ENCODE measurements at regions not wholly inside any gene's neighbourhood (a gene's known extent, or its start where the extent isn't known, plus 50 kb on each side); places are given as distances from the start of the nearest gene placed in this dataset.
"Not testable (repeated sequence)": the region's sequence is repeated elsewhere in the genome, so short reads cannot be mapped to it uniquely, and the experiment has no call there.

DNA sequence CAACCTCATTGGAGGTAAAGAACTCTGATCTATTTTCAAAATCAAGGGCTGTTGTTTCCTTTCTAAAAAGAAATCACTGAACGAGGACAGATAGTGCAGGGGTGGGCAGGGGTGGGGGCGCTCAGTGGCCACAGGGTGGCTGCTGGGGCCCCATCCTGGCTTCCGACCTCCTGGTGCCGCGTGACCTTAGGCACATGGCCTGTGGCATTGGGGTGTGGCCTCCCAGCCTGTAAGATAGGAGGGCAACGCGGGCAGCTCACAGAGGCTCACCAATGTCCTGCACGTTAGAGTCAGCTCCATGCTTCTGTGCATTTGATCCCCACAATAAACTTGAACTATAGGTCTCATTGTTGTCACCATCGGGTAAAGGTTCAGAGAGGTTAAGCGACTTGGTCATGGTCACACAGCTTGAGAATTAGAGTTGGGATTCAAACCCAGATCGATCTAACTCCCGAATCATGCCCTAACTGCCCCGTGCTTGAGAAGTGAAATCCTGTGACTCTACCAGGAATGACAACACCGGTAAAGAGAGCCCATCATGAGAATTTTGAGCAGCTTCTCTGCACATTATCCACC is 148.0 kb upstream of the SLC6A11 start:
- DNase-seq = no peak

DNA sequence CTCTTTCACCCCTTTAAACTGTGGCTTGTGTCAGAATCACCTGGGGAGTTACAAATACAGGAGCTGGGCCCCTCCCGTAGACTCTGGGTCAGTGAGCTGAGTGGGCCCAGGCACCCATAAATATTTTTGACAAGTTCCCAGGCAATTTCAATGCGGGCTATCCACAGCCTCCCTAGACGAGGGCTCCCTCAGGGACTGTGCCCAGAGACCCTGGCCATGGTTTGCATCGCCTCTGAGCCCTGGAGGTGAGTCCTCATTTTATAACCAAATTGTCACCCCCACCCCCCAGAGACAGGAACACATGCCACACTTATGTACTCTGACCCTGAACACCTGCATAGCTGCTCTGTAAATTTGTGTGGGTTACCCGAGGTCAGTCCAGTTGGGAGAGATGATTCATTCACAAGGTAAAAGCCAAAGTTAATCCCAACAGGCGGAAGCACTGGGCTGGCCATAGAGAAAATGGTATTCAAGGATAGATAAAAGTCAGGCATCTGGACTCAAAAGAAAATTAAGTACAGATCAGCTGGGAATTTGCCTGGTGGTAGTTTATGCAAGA is 146.5 kb upstream of the SLC6A11 start:
- DNase-seq = no peak

DNA sequence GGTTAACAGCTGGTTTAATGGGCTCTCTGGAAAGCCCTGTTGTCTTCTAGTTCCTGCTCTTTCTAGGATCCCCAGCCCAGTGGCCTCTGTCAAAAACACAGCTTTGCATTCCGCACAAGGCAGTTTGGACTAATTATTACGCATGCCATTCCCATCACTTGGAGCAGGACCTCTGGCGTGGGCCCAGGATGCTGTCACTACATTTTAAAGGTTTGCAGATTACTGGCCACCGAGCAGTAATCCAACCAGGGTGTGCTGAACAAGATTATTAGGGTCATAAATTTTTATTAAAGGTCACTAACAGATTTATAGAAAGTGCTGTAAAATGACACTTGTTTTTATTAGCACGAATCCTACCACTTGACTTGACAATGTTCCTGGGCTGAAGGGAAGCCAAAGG is 143.6 kb upstream of the SLC6A11 start:
- DNase-seq = no peak

DNA sequence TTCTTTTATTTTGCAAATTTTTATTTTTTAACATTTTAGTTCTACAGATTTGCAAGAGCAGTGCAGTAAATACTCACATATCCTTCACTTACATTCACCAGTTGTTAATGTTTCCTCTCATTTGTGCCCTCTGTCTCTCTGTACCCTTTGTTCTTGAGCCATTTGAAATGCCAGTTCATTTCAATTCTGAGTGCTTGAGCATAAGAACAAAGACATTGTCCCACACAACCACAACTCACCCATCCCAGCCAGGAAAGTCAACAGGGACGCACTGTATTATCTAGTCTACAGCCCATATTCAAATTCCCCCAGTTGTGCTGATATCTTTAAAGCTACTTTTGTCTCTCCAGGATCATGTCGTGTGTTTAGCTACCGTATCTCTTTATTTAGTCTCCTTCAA is 141.4 kb upstream of the SLC6A11 start:
- DNase-seq = no peak

DNA sequence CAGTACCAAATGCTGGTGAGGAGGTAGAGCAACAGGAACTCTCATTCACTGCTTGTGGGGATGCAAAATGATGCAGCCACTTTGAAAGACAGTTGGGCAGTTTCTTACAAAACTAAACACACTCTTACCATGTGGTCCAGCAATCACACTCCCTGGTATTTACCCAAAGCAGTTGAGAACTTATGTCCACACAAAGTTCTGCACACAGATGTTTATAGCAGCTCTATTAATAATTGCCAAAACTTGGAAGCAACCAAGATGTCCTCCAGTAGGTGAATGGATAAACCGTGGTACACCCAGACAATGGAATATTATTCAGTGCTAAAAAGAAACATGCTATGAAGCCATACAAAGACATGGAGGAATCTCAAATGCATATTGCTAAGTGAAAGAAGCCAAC is 139.1 kb upstream of the SLC6A11 start:
- no peak for DNase-seq

DNA sequence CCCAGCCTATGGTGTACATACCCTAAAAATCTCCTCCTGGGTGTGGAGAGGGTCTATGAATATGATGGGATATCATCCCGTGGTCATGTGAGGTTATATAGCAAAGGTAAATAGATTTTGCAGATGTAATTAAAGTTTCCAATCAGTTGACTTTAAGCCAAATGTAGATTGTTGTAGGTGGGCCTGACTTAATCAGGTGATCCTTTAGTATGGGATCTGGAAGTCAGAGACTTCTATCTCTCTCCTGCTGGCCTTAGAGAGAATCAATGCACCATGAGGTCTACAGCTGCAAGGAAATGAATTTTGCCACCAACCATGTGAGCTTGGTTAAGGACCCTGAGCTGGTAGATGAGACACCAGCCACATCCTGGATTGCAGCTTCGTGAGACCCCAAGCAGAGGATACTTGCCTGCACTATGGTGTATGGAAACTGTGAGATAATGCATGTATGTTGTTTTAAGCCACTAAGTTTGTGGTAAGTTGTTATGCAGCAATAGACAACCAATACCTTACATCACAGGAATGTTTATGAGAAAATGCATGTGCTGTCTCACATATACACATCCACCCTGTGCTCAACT is 137.1 kb upstream of the SLC6A11 start:
- DNase-seq = no peak

DNA sequence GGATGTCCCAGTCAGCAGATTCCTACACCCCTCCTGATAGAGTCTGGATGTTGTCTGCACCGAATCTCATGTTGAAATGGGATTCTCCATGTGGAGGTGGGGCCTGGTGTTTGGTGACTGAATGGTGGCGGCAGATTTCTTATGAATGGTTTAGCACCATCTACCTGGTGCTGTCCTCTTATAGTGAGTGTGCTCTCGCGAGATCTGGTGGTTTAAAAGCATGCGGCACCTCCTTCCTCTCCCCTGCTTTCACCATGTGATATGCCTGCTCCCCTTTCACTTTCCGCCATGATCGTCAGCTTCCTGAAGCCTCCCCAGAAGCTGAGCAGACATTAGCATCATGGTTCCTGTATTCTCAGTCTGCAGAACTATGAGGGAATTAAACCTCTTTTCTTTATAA is 135.2 kb upstream of the SLC6A11 start:
- no peak for DNase-seq

DNA sequence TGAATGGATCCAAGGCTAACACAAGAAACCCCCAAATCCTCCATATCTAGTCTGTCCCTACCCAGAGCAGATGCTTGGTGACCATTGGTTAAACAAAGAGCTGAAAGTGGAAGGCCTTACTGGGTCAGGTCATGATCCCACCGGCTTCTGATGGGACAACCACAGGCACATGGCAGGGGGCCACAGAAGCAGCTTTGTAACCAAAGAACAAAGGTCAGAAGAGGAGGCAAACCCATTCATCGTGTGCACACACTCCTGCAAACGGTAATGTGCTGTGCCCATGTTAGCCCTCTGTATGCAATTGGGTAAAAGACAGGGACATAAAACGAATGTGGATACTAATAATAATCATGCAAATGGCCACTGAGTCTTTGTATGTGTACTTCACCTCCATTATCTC is 133.3 kb upstream of the SLC6A11 start:
- no peak for DNase-seq

DNA sequence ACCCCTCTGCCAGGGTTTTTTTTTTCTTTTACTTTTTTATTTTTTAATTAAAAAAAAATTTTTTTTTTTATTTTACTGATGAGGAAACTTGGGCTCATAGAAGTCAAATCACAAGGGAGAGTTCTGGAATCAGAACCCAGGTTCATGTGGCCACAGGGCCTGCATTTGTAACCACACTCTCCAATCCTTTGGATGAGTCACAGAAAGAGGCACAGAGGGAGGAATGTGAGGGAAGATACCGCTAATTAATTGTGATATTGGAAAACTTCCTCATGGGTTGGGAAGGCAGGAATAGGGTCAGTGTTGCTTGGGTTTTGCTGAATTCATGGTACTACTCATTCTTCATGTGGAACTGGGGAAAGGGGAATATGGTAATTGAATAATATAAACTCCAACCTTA is 132.9 kb upstream of the SLC6A11 start:
- DNase-seq = no peak

DNA sequence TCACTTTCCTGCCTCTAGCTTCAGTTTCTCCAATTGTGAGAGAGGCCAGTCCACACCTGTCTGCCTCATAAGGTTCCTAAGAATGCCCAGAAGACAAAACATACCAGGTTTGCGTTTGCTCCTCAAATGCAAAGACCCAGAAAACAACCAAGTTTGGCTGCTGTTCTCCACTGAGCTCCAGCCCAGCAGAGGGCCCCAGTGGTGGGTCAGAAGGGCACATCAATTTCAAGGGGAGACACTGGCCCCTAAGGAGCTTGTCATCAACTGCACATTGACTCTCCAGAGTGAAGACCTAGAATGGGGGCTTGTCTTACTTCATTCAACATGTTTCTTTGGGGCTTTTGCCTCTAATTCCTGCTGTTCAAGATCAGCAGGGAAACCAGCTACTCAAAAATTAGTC is 127.9 kb upstream of the SLC6A11 start:
- no peak for DNase-seq

DNA sequence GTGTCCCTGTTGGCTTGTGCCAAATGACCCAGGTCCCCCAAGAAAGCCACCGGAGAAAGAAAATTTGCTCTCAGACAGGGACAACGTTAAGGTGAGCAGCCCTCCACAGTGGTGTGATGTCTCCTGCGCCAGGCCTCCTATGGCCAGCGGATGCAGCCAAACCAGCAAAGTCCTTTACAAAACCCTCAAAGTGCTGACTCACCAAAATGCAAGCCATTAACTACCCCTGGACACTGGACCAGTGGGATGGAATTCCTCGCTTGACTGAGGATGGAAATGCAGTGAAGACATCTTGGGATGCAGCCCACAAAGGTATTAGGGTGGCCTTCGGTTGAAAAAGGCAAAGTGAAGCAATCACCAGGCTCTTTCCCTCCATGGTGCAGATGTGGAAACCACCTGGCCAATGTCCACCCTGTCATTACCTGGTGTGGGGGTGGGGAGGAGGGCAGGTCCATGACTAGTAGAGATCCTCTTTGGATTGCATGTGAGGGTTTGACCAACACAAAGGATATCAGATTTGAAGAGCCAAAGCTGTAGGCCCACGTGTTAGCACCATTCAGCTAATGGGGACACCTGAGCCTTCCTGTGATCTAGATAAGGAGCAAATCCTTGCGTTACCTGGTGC is 127.4 kb upstream of the SLC6A11 start:
- DNase-seq = no peak

DNA sequence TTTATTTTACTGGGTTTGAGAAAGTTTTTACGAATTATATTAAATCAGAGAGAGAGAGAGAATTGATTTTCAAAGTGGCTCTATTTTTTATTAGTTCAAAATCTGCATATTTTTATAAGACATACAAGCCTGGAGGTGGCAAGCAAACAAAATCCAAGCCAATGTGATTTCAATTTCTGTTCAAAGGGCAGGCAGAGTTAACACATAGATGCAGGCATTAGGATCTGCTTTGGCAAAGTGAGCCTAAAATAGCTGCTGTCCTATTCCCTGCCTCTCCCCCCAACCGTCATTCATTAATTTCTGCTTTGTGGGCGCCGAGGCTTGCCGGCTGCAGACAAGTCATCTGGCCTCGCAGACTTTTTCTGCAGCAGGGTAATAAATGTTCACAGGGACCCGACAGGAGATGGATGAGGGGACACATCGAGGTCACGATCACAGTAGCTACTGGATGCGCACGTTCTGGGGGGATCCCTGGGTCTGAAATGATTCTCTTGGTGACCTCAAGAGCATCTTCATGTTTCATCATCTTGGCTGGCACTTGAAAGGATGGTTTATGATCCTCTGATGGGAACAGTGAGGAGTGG is 123.9 kb upstream of the SLC6A11 start:
- no peak for DNase-seq

DNA sequence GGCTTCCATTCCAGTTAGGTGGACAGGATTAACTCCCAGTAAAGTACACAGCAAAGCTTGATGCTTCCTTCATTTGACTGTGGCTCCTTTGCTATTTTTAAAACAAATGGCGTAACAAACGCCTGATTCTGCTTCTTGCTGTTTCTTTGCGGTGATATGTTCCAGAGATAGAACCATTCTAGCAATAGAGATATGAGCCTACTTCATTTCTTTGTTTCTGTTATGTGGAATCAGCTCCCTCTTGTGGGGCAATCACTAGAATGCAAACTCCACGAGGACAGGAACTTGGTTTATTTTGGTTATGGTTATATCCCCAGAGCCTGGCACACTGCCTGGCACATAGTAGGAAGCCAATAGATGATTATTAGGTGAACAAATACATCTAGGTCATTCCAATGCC is 122.6 kb upstream of the SLC6A11 start:
- no peak for DNase-seq

DNA sequence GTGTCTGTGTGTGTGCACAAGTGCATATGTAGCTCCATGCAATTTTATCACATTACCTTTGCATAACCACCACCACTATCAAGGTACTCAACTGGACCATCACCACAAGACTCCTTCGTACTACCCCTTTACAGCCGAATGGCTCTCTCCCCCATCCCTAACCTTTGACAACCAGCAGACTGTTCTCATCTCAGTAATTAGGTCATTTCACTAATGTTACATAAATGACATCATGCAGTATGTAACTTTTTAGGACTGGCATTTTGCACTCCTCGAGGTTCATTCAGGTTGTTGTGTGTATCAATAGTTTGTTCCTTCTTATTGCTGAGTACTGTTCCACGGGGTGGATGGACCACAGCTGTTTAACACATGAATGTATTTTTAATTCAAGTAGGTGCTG is 121.8 kb upstream of the SLC6A11 start:
- no peak for DNase-seq

DNA sequence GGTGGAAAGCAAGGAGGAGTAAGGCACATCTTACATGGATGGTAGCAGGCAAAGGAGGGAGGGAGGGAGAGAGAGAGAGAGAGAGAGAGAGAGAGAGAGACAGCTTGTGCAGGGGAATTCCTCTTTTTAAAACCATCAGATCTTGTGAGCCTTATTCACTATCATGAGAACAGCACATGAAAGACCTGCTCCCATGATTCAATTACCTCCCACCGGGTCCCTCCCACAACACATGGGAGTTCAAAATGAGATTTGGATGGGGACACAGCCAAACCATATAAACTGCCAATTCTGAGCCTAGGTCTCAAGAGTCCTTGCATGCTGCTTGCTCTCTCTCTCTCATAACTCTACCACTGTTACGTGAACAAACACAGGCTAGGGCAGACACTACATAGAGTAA is 120.8 kb upstream of the SLC6A11 start:
- DNase-seq = not testable (repeated sequence)

DNA sequence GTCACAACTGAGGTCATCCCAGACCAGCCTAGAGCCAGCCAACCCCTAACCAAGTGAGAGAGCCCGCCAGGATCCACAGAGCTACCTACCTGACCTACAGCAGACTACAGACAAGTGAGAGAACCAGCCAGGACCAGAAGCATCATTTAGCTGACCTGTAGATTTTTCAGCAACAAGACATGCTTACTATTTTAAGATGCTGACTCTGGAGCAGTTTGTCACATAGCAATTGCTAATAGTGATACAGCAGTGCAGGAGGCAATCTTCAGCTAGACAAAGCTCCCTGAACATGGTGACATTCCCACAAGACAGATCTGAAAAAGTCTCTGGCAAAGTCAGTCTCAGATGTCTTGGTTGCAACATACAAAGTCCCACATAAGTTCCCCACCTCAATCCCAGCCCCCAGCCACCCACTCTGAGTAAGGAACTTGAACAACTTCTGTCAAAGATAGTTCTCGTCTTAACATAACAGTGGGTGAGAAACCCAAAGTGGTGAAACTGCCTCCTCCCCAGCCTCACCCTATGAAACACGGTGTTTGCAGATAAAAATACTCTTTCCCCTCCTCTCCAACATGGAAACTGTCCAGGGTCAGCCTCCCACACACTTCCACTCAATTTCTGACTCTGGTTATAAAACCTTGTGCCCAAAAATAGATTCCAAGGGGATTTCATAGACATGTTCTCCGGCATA is 120.3 kb upstream of the SLC6A11 start:
- DNase-seq = no peak

DNA sequence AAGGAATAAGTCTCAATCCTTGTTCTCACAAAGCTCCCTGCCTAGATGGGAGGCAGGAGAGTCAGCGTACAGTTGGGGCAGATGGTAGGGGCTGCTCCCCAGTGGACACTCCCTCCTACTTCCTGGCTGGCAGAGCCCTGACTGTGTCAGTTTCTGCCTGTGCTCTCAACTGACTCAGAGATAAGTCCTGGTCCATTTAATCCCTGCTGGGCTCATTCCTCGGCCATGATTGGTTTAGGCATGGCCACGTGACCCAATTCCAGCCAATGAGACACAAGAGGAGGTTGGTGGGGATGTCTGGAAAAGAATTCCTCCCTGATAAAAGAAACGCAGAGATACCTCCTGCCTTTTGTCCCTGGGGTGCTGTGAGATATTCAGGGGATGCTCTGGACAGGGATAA is 118.1 kb upstream of the SLC6A11 start:
- DNase-seq = no peak

DNA sequence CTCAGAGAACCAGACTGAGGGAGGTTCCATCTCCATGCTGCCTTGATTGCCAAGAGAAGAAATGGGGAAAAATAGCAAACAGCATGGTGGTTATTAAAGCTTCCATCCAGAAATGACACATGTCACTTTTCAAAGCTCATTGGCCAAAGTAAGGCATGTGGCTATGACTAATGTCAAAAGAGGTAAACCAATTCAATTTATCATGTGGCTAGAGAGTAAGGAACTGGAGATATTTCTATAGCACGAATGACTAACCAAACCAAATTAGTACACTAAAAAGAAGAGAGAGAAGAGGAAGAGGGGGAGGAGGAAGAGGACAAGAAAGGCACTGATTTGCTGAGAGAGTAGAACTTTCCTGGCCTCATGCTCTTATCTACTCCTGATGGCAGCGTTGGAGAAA is 115.2 kb upstream of the SLC6A11 start:
- no peak for DNase-seq

DNA sequence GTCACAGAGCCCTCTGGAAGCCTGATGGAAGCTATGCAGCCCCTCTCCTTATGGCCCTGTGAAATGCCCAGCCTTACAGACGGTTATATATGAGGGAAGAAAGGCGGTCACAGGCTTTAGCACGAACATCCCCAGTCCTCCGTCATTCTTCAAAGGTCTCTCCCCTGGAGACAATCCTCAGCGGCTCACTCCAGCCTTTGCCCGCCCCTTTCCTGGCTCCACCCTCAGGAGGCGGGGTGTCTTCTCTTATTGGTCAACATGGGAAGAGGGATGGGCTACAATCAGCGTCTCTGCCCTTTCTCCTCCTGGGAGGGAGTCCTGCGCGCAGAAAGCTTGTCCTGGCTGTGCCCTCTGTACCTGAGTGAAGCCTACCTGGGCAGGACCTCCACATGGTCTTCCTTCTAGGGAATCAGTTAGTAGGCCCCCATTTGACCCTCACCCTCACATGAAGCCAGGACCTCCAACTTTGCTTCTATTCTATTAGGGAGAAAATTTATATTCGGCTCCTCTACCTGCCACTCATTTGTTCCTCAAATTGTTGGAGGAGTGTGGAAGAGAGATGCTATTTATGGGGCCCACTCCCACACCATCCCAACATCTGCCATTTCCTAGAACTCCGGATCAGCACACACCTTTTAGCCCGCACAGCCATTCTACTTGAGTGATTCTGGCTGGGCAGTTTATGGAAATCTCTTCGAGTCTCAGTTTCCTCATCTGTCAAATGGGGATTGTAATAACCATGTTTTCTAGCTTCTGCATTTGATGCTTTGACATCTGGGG is 112.9 kb upstream of the SLC6A11 start:
- DNase-seq = no peak

DNA sequence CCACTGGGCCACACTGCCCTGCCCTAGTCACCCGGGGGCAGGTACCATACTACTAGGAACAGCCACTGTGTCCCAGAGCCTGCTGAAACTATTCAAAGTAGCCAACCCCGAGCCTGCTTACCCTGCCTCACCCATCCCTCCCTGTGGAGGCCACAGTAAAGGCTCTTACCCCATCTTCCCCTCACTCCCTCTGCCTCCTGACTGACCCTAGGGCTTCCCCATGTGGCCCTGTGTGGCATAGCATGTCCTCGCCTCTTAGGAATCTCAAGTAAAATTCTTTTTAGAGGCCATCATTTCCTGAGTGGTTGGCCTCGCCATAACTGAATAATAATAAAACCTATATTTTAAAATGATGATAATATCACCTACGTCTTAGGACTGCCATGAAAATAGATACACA is 112.2 kb upstream of the SLC6A11 start:
- no peak for DNase-seq

DNA sequence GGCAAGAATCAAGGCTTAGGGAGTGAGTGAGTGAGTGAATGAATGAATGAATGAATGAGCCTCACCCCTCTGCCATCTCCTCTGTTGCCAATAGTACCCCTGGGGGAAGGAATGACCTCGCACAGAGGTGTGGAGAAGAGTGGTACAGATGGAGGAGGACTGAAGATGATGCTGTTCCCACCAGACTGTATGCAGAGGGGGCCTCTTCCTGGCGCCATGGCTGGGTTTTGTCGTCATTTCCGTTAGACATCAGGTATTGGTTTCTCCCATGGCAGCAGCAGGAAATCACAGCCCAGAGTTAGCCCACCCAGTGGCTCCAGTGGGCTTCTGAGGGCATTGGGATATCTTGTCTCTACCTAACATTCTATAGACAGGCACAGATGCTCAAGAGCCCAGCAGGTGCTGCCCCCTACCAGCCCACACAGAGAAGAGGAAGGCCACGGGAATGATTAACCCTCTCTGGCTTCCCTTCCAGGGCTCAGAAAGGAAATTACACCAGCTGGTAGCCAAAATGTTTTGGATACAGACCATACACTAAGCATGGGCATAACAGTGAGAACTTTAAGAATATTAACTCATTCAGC is 109.8 kb upstream of the SLC6A11 start:
- DNase-seq = no peak

DNA sequence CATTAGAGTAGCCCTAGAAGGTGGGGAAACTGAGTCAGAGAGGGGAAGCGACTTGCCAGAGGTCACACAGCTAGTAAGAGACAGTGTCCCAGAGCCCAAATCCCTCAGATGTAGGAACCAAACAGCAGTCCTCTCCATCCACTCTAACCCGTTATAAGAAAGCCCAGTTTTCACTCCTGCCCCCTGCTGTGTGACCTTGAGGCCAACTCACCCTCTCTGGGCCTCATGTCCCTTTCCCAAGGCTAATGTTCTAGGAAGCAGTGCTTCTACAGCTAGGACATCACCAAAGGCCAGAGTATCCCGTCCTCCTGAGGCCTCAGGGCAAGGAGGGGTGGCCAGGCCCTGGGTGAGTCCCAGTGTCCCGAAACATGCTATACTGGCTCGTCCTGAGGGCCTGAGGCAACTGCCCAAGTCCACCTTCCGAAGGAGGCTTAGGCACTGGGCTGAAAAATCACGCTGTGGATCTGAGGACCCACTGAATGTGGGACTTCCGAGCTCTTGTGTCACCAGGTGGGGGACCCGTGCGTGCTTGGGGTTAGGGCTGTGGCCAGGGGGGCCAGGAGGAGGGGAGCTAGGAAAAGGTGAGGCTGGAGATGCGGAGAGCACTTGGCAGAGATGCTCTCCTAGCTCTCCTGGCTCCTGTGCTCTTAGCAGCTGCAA is 109.2 kb upstream of the SLC6A11 start:
- DNase-seq = no peak

Data from stimulated activated CD4-positive, alpha-beta T cell treated with anti-CD3 and anti-CD28 coated beads, Interleukin-12 subunit alpha, Interleukin-12 subunit beta, amount 100 ng/mL, for 4 hours (primary cell).